Mammary epithelial cell (primary cell): ENCODE measurements at regions not wholly inside any gene's neighbourhood (a gene's known extent, or its start where the extent isn't known, plus 50 kb on each side); places are given as distances from the start of the nearest gene placed in this dataset.

Experiments
- CTCF ChIP-seq, 2 donors: IDR thresholded peaks in 1 of 2; conservative IDR thresholded peaks in 1 of 2; 2 replicates each; pipeline ENCODE4 v1.5.1; 2011 to 2012; ENCODE audit warnings: inconsistent platforms in 2 of 2, low read length in 2 of 2, mild to moderate bottlenecking in 2 of 2, control low read depth in 1 of 2, low read depth in 1 of 2; ENCODE audit not compliant: insufficient read depth in 1 of 2; ENCODE audit errors: extremely low read depth in 1 of 2
- EZH2 ChIP-seq: IDR thresholded peaks from 2 replicates; pipeline ENCODE4 v1.6.1; 2012; ENCODE audit warnings: low read length, inconsistent platforms, borderline replicate concordance

DNA sequence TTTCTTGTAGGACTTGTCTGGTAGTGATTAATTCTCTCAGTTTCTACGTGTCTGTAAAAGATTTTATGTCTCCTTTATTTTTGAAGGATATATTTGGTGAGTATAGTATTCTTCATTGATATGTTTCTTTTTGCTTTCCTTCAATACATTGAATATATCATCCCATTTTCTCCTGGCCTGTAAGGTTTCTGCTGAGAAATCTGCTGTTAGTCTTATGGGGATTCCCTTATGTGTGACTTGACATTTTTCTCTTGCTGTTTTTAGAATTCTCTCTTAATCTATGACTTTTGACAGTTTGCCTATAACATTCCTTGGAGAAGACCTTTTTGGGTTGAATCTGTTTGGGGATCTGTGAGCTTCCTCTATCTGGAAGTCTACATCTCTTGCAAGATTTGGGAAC, 281.0 kb upstream of the MEIS1 start:
- TF ChIP-seq CTCF (conservative IDR thresholded peaks at IDR 0.05 in 1 of 2, IDR thresholded peaks at IDR 0.05 in 1 of 2; ENCODE audit: extremely low read depth in 1 of 2, insufficient read depth in 1 of 2, low read depth in 1 of 2, low read length in 2 of 2) (no peak), EZH2 (no peak)
